Stimulated activated CD4-positive, alpha-beta T cell treated with anti-CD3 and anti-CD28 coated beads, TNF-alpha, amount 100 ng/mL, for 48 hours (primary cell): ENCODE measurements at regions not wholly inside any gene's neighbourhood (a gene's known extent, or its start where the extent isn't known, plus 50 kb on each side); places are given as distances from the start of the nearest gene placed in this dataset.
"Not testable (repeated sequence)": the region's sequence is repeated elsewhere in the genome, so short reads cannot be mapped to it uniquely, and the experiment has no call there.

Experiments used
- DNase-seq, 3 donors: peaks; one replicate each; pipeline ENCODE4 v3.0.0-alpha.2; 2020; ENCODE audit warnings: low read depth in 3 of 3

DNA sequence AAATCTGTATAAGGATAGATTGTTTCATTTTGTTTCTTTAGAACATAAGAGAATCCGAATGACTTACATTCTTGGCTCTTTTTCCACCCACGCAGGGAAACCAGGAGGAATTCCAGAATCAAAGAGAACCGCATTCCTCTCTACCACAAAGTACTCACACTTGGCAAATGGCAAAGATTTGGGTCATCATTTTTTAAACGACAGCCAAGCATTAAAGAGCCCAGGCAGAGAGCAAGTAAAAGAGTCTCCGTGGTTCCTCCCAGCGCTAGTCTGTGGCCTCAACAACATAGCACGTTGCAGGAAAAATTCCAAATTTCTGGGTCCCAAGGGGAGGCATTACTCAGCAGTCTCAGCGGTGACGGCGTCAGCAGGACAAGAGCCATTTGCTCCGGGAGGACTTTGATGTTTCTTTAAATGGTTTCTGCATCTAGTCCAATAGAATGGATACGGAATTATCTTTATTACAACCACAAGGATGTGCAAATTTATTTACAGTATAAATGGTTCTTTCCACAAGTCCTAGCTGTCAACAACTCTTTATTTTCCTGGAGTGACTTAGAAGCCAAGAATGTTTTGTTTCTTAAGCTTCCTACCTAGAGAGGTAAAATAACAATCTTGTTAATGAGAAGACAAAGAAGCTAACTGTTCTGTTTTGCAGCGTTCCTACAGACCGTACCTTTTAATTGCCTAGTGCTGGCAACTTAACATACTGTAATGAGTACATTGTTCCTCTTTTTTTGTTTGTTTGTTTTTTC lies 232.5 kb downstream of the SKIDA1 start:
- DNase-seq = no peak

- no peak for DNase-seq
These were observed 234.9 kb downstream of the SKIDA1 start for GRCh38 chr10:21290499-21291160.

DNA sequence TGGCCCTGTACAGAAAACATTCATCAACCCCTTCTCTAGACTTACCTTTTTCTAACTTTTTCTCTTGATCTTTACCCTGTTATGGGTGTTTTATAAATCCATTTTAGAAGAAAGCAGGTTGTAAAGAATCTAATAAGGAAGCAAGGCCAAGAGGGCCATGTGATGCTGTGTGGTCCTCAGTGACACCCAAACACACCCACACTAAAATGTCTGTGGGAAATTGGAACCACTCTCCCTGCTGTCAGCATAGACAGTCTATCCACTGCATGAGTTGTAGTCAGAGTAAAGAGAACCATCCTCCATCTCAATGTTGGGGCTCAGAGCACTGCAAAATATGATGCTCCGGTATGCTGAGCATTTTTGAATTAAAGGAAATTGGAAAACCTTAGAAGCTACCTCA lies 235.5 kb downstream of the SKIDA1 start:
- no peak for DNase-seq

DNA sequence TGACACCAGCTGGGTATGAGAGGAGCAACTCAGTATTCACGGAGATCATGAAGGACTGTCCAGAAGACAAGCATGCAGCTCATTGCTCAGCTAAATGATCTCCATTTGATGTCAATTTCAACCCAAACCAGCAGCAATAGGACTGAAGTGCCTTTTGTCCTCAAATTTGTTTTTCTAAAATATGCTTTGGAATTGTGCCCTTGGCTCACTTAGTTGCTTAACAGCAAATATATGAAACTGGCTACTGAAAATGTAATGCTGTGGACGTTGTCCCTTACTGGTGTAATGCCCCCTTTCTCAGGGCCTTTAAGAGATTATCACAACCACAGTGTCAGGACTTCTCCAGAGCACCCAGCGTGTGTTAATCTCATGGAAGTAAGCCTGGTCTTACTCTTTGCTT lies 236.2 kb downstream of the SKIDA1 start:
- no peak for DNase-seq

- no peak for DNase-seq
These were observed 239.6 kb downstream of the SKIDA1 start for GRCh38 chr10:21285742-21286331.

- no peak for DNase-seq
These were observed 240.3 kb downstream of the SKIDA1 start for GRCh38 chr10:21285207-21285606.

- no peak for DNase-seq
These were observed 241.2 kb downstream of the SKIDA1 start for GRCh38 chr10:21284301-21284700.

DNA sequence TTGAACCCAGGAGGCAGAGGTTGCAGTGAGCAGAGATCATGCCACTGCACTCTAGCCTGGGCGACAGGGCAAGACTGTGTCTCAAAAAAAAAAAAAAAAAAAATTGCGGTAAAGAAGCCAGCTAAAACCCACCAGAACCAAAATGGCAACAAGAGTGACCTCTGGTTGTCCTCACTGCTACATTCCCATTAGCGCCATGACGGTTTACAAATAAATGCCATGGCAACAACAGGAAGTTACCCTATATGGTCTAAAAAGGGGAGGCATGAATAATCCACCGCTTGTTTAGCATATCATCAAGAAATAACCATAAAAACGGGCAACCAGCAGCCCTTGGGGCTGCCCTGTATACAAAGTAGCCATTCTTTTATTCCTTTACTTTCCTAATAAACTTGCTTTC lies 242.4 kb downstream of the SKIDA1 start:
- not testable (repeated sequence) for DNase-seq

DNA sequence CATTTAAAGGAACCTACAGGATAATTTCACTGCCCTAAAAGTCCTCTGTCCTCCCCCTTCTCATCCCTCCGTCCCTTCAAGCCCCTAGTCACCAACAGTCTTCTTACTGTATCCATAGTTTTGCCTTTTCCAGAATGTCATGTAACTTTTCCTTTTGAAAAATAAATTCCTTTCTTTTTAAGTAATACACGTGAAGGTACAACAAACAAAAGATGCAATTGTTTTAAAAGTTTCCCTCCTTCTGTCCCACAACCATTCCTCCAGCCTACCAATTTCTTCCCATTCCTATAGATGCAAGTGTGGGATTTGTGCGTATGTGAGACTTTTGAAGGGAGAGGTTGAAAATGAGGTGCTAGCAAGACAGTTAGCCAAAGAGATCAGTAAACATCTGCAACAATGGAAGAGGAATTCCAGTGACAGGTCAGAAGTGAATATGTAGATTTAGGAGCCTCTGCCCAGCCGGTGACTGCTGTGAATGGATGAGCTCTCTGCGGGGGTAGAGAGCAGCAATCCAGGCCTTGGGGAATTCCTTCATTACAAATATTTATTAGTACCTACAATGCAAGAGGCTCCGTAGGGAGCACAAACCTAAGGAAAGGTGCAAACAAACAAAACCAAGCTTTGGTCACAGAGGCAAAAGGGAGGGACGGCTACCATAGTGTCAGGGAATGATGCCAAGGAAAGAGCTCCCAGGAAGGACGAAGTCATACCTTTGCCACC lies 243.6 kb downstream of the SKIDA1 start:
- DNase-seq = no peak

- no peak for DNase-seq
These were observed 244.4 kb downstream of the SKIDA1 start for GRCh38 chr10:21280971-21281572.

GRCh38 chr10:21280037-21280436 lies 245.4 kb downstream of the SKIDA1 start:
- no peak for DNase-seq

GRCh38 chr10:21279217-21279575 lies 246.3 kb downstream of the SKIDA1 start:
- no peak for DNase-seq

GRCh38 chr10:21278491-21279216 lies 246.8 kb downstream of the SKIDA1 start:
- DNase-seq = peak; percentile 74 to 81 (median 78)

DNA sequence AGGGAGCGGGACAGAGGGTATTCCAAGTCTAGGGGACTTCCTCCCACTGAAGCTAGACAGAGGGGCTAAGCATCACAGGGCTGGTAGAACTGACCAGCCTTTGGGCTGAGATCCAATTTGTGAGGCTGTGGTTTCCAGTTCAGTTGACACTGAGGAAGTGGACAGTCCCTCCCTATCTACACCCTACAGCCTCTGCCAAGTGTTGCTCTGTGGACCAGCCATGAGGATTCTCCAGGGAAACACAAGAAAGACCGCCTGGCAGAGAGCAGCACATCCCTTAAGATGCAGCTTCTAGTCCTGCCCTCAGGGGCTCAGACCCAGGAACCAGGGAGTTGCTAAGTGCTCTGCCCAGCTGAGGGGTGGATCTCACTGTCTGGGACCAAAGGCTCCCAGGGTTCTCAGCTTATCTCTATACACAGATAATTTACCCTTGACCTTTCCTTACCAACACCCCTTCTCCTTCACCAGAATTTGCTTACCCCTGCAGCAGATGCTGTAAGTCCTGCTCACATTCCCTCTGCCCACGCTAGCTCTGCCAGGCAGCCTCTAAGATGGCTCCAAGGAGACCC lies 252.0 kb downstream of the SKIDA1 start:
- no peak for DNase-seq

- DNase-seq = no peak
These were observed 252.7 kb downstream of the SKIDA1 start for GRCh38 chr10:21272643-21273399.

DNA sequence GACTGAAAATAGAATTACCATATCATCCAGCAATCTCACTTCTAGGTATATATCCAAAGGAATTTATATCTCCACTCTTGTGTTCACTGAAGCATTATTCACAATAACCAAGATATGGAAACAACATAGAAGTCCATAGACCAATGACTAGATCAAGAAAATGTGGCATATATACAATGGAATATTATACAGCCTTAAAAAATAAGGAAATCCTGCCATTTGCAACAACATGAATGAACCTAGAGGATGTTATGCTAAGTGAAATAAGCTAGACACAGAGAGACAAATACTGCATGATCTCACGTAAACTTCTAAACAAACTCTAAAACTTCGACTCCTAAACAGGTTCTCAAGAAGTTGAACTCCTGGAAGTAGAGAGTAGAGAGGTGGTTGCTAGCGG lies 254.5 kb downstream of the SKIDA1 start:
- no peak for DNase-seq

DNA sequence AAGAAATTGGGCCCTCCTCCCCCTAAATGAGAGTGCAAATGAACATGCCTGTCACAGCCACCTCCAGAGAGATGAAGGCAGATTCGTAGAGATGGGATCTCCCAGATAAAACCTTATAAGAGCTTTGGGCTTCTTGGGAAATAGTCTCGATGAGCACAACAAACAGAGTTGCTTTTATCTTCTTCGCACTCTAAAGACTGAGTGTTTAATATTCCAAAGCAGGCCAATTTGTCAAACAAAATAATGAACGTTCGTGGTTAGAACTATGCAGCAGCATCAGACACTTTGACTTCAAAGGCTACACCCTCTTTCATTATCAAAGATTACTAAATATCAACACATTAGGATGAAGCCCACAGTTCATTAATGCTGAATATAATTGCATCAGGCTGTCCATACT lies 256.2 kb downstream of the SKIDA1 start:
- no peak for DNase-seq

GRCh38 chr10:21265622-21266021 lies 259.9 kb downstream of the SKIDA1 start:
- no peak for DNase-seq

DNA sequence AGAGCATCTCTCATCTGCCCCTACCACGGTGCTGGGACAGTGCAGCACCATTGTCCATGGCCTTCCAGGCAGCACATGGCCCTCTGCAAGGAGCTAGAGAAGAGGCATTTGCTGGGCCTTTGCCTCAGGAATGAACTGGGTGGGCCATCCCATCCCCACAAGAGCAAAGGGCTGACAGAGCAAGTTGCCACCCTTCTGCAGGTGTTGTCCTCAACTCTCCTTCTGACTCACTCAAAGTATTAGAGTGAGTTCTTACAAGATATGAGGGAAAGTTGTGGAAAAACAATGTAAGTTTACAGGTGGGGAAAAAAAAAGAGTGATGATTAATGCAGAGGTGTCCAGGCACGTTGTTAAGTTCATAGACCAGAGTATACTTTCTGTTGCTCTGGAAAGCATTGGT lies 261.2 kb downstream of the SKIDA1 start:
- no peak for DNase-seq

GRCh38 chr10:21263839-21264238 lies 261.6 kb downstream of the SKIDA1 start:
- no peak for DNase-seq
